ENCODE measurements at regions not wholly inside any gene's neighbourhood (a gene's known extent, or its start where the extent isn't known, plus 50 kb on each side); places are given as distances from the start of the nearest gene placed in this dataset.
"Not testable (repeated sequence)": the region's sequence is repeated elsewhere in the genome, so short reads cannot be mapped to it uniquely, and the experiment has no call there.

DNA sequence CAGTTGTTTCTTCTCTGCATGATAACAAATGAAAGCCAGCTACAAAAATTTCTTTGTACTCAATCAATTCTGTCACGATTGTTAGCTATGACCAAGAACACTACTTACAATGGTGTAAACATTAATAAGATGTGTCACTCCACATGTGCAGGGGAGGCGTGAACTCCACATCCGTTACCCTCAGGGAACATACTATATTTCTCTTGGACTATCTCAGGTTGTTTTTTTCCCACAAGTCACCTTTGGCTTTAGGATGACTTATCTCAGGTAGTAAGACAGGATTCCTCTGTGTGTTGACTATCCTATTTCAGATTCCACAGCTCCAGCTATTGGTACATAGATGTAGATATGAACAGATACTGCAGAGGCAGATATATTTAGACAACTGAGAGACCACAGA, 423.3 kb upstream of the GRM7 start:
- DNase-seq (ENCODE audit: low spot score in 2 of 2) (no peak), ATAC-seq (no peak)
- no peak overlapping the region for H3K4me3 Mint-ChIP-seq
- H3K9me3 Mint-ChIP-seq, result peaks cover 15% of the 10 kb centered on the region
- H3K27ac Mint-ChIP-seq, result no peak overlapping the region
- H3K36me3 Mint-ChIP-seq, result no peaks in the 10 kb centered on the region
- H3K4me1 Mint-ChIP-seq, result no peaks in the 10 kb centered on the region

GRCh38 chr3:6438031-6438430, 422.9 kb upstream of the GRM7 start:
- no peak overlapping the region for H3K4me3 Mint-ChIP-seq
- H3K36me3 Mint-ChIP-seq, result no peaks in the 10 kb centered on the region
- ATAC-seq, result no peak
- H3K27ac Mint-ChIP-seq, result no peak overlapping the region
- no peaks in the 10 kb centered on the region for H3K4me1 Mint-ChIP-seq
- DNase-seq (ENCODE audit: low spot score in 2 of 2), result no peak
- H3K9me3 Mint-ChIP-seq, result peaks cover 11% of the 10 kb centered on the region

- no peak overlapping the region for H3K27ac Mint-ChIP-seq
- ATAC-seq (no peak), DNase-seq (ENCODE audit: low spot score in 2 of 2) (no peak)
- peaks cover 9% of the 10 kb centered on the region for H3K9me3 Mint-ChIP-seq
- no peaks in the 10 kb centered on the region for H3K36me3 Mint-ChIP-seq
- H3K4me1 Mint-ChIP-seq, result no peaks in the 10 kb centered on the region
- no peak overlapping the region for H3K4me3 Mint-ChIP-seq
Observed at GRCh38 chr3:6439226-6439625, 421.7 kb upstream of the GRM7 start.

- ATAC-seq, result no peak
- H3K27ac Mint-ChIP-seq, result no peak overlapping the region
- DNase-seq (ENCODE audit: low spot score in 2 of 2), result no peak
- no peaks in the 10 kb centered on the region for H3K36me3 Mint-ChIP-seq
- H3K4me1 Mint-ChIP-seq, result no peaks in the 10 kb centered on the region
- H3K9me3 Mint-ChIP-seq, result peaks cover 9% of the 10 kb centered on the region
- no peak overlapping the region for H3K4me3 Mint-ChIP-seq
Observed at GRCh38 chr3:6439824-6440223, 421.1 kb upstream of the GRM7 start.

DNA sequence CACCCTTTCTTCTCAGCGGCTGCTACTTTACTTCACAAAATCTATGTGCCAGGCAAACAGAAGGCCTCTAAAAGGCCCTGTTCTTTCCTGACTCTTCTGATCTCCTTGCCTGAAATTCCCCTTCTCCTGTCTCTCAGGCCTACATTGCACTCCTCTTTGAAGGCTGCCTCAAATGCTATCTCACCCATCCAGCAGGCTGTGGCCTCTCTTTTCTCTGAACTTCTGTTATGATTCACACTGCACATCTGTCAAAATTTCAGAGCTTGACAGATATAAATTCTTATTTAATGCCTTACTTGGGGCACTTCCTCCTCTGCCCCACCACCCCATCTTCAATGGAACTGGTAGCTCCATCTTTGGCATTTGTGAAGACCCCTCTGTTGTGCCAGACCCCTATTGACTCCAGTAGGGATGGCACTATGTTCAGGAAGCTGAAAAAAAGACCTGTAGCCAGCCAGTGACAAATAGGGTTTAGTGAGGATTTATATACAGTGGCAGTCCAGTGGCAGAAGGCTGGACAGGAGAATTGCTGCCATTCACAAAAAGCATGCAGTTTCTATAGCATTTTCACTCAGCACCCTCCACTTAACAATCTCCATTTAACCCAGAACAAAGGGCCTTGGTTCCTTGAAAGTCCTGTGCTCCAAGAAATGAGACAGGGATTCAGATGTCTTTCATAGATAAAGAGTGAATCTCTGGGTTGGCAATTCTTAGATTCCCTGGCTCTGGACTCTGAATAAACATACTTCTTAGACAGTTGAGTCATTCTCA, 415.8 kb upstream of the GRM7 start:
- no peak overlapping the region for H3K27ac Mint-ChIP-seq
- H3K9me3 Mint-ChIP-seq, result peaks cover 5% of the 10 kb centered on the region
- no peaks in the 10 kb centered on the region for H3K36me3 Mint-ChIP-seq
- no peak overlapping the region for H3K4me3 Mint-ChIP-seq
- H3K4me1 Mint-ChIP-seq, result no peaks in the 10 kb centered on the region
- DNase-seq (ENCODE audit: low spot score in 2 of 2), result no peak
- ATAC-seq, result no peak

- Mint-ChIP-seq H3K4me3 (no peak overlapping the region), H3K27ac (no peak overlapping the region), H3K4me1 (no peaks in the 10 kb centered on the region), H3K36me3 (no peaks in the 10 kb centered on the region), H3K9me3 (peaks cover 8% of the 10 kb centered on the region)
- no peak for DNase-seq (ENCODE audit: low spot score in 2 of 2)
- peak; percentile 13 for ATAC-seq
Observed at GRCh38 chr3:6447166-6447801, 413.6 kb upstream of the GRM7 start.

DNA sequence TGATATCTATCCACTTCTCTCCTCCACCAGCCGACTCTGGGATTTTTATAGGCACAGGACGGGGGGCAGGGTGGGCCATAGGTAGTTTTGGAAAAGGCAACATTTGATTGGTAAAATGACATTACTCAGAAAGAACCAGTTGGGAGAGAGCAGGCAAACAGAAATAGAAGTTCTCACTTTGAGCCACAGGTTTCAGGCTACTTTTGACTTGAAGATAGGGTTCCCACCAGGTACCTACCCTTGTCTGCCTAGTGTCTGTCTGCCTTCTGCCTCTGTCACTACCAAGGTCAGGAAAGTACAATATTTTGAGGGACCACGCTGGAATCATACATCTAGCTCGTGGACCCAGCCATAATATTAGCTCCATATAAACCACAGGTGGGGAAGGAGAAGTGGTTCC, 412.9 kb upstream of the GRM7 start:
- H3K4me3 Mint-ChIP-seq, result no peak overlapping the region
- H3K36me3 Mint-ChIP-seq, result no peaks in the 10 kb centered on the region
- no peak for DNase-seq (ENCODE audit: low spot score in 2 of 2)

GRCh38 chr3:6449099-6449498, 411.8 kb upstream of the GRM7 start:
- no peak for DNase-seq (ENCODE audit: low spot score in 2 of 2)
- Mint-ChIP-seq H3K36me3 (no peaks in the 10 kb centered on the region), H3K4me1 (no peaks in the 10 kb centered on the region), H3K9me3 (peaks cover 8% of the 10 kb centered on the region), H3K27ac (no peak overlapping the region), H3K4me3 (no peak overlapping the region)
- no peak for ATAC-seq

More for the DNA sequence above, 412.9 kb upstream of the GRM7 start:
- H3K27ac Mint-ChIP-seq, result no peak overlapping the region
- H3K4me1 Mint-ChIP-seq, result no peaks in the 10 kb centered on the region
- H3K9me3 Mint-ChIP-seq, result peaks cover 8% of the 10 kb centered on the region
- ATAC-seq, result no peak

GRCh38 chr3:6452974-6453373, 407.9 kb upstream of the GRM7 start:
- Mint-ChIP-seq H3K27ac (no peak overlapping the region), H3K4me3 (no peak overlapping the region), H3K36me3 (no peaks in the 10 kb centered on the region), H3K9me3 (peaks cover 5% of the 10 kb centered on the region), H3K4me1 (no peaks in the 10 kb centered on the region)
- ATAC-seq (no peak), DNase-seq (ENCODE audit: low spot score in 2 of 2) (no peak)

- Mint-ChIP-seq H3K36me3 (no peaks in the 10 kb centered on the region), H3K9me3 (peaks cover 5% of the 10 kb centered on the region), H3K27ac (no peak overlapping the region), H3K4me3 (no peak overlapping the region), H3K4me1 (no peaks in the 10 kb centered on the region)
- DNase-seq (ENCODE audit: low spot score in 2 of 2) (no peak), ATAC-seq (no peak)
Observed at GRCh38 chr3:6455031-6455430, 405.9 kb upstream of the GRM7 start.

- no peak overlapping the region for H3K27ac Mint-ChIP-seq
- H3K4me3 Mint-ChIP-seq, result no peak overlapping the region
- ATAC-seq (no peak), DNase-seq (ENCODE audit: low spot score in 2 of 2) (no peak)
- peaks cover 13% of the 10 kb centered on the region for H3K9me3 Mint-ChIP-seq
- no peaks in the 10 kb centered on the region for H3K36me3 Mint-ChIP-seq
- no peaks in the 10 kb centered on the region for H3K4me1 Mint-ChIP-seq
Observed at GRCh38 chr3:6467186-6467585, 393.7 kb upstream of the GRM7 start.

GRCh38 chr3:6468589-6468988, 392.3 kb upstream of the GRM7 start:
- Mint-ChIP-seq H3K27ac (no peak overlapping the region), H3K4me3 (no peak overlapping the region), H3K9me3 (peaks cover 11% of the 10 kb centered on the region), H3K36me3 (no peaks in the 10 kb centered on the region), H3K4me1 (no peaks in the 10 kb centered on the region)
- DNase-seq (ENCODE audit: low spot score in 2 of 2), result no peak
- no peak for ATAC-seq

GRCh38 chr3:6471744-6472143, 389.2 kb upstream of the GRM7 start:
- H3K4me1 Mint-ChIP-seq, result no peaks in the 10 kb centered on the region
- ATAC-seq (no peak), DNase-seq (ENCODE audit: low spot score in 2 of 2) (no peak)
- H3K36me3 Mint-ChIP-seq, result no peaks in the 10 kb centered on the region
- peaks cover 15% of the 10 kb centered on the region for H3K9me3 Mint-ChIP-seq
- H3K4me3 Mint-ChIP-seq, result no peak overlapping the region
- H3K27ac Mint-ChIP-seq, result no peak overlapping the region

GRCh38 chr3:6490487-6491327, 370.2 kb upstream of the GRM7 start:
- ATAC-seq; H3K36me3 Mint-ChIP-seq; H3K27ac Mint-ChIP-seq; DNase-seq (ENCODE audit: low spot score in 2 of 2); H3K4me1 Mint-ChIP-seq; H3K4me3 Mint-ChIP-seq: not testable (repeated sequence)
- peaks cover 12% of the 10 kb centered on the region for H3K9me3 Mint-ChIP-seq

DNA sequence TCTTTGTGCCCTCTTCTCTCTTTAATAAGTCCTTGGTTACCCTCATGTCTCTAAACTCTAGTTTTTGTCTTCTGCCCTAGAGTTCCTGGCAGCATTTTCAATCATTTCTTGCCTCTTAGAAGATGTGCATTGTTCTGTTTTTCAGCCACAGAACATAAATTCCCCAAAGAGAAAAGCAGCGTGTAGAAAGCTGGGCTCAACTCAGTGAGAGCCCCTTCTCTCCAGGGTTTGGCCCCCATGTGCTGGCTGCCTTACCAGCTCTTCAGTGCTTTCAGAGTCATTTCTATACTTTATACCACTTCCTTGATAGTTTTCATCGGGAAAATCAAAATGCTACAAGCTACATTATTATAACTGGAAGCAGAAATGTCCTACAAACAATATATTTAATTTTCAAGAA, 369.1 kb upstream of the GRM7 start:
- Mint-ChIP-seq H3K4me1 (no peaks in the 10 kb centered on the region), H3K27ac (no peak overlapping the region), H3K4me3 (no peak overlapping the region), H3K9me3 (peaks cover 15% of the 10 kb centered on the region), H3K36me3 (no peaks in the 10 kb centered on the region)
- DNase-seq (ENCODE audit: low spot score in 2 of 2) (no peak), ATAC-seq (no peak)

DNA sequence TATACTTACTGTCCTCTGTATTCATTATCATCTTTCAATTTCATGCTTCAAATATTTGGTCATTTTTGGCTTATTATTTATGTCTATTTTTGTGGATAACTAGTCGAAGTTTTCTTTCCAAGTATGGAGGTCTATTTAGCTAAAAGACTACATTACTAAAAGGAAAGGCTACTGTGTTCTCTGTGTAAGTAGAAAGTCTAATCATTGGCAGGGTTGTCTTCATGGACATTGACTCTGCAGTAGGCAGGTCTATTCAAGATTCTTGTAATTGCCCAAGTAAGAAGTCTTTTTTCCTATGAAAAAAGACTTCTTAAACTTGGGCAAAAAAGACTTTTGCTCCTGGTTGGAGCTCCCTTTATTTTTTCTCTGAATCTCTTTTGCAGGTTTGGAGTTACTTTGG, 368.6 kb upstream of the GRM7 start:
- no peaks in the 10 kb centered on the region for H3K36me3 Mint-ChIP-seq
- DNase-seq (ENCODE audit: low spot score in 2 of 2) (no peak), ATAC-seq (no peak)

More for the DNA sequence above, 368.6 kb upstream of the GRM7 start:
- no peak overlapping the region for H3K27ac Mint-ChIP-seq
- peaks cover 15% of the 10 kb centered on the region for H3K9me3 Mint-ChIP-seq
- no peaks in the 10 kb centered on the region for H3K4me1 Mint-ChIP-seq
- H3K4me3 Mint-ChIP-seq, result no peak overlapping the region
